GM13976 (cell line): ENCODE measurements at regions not wholly inside any gene's neighbourhood (a gene's known extent, or its start where the extent isn't known, plus 50 kb on each side); places are given as distances from the start of the nearest gene placed in this dataset.
"Not testable (repeated sequence)": the region's sequence is repeated elsewhere in the genome, so short reads cannot be mapped to it uniquely, and the experiment has no call there.

Experiments used
- DNase-seq: peaks from one replicate; pipeline ENCODE4 v3.0.0; 2012; ENCODE audit warnings: low spot score
- CTCF ChIP-seq: IDR thresholded peaks from 2 replicates; pipeline ENCODE4 v1.5.1; 2012; ENCODE audit warnings: borderline replicate concordance, mild to moderate bottlenecking; ENCODE audit not compliant: insufficient read depth; ENCODE audit errors: extremely low read depth, missing control alignments, control extremely low read depth
- in situ Hi-C: fragments of 300-500 bp; cut with MboI; formaldehyde crosslinking; loops from one replicate; pipeline ENCODE4 v1.12.0; 2022; ENCODE audit warnings: low sequenced_read_pairs, mixed read lengths, inconsistent platforms; ENCODE audit not compliant: unreplicated experiment

- peak; percentile 27 for TF ChIP-seq CTCF
- no peak for DNase-seq
Observed at GRCh38 chr15:62648954-62649353, 393.6 kb upstream of the TPM1 start.

GRCh38 chr15:62649793-62650420 is 392.6 kb upstream of the TPM1 start:
- DNase-seq, result peak; percentile 61
- in situ Hi-C loops, result no loop called here
- no peak for TF ChIP-seq CTCF

More at GRCh38 chr15:62648954-62649353, 393.6 kb upstream of the TPM1 start:
- in situ Hi-C loops, result no loop called here

- in situ Hi-C loops, result no loop called here
- TF ChIP-seq CTCF, result no peak
- no peak for DNase-seq
Observed at GRCh38 chr15:62653122-62653521, 389.4 kb upstream of the TPM1 start.

- in situ Hi-C loops, result no loop called here
- DNase-seq, result no peak
- TF ChIP-seq CTCF, result no peak
Observed at GRCh38 chr15:62656071-62656470, 386.5 kb upstream of the TPM1 start.

GRCh38 chr15:62657501-62657900 is 385.0 kb upstream of the TPM1 start:
- DNase-seq, in situ Hi-C loops: not testable (repeated sequence)

GRCh38 chr15:62658498-62658897 is 384.0 kb upstream of the TPM1 start:
- DNase-seq, result no peak
- in situ Hi-C loops, result no loop called here
- TF ChIP-seq CTCF, result no peak

- in situ Hi-C loops, result no loop called here
- no peak for DNase-seq
- no peak for TF ChIP-seq CTCF
Observed at GRCh38 chr15:62663547-62663946, 379.0 kb upstream of the TPM1 start.
